ENCODE measurements at regions not wholly inside any gene's neighbourhood (a gene's known extent, or its start where the extent isn't known, plus 50 kb on each side); places are given as distances from the start of the nearest gene placed in this dataset.

GRCh38 chr2:193476171-193476800 is 1281.6 kb upstream of the TMEFF2 start:
- TF ChIP-seq EGR1 (IDR thresholded peaks at IDR 0.05; ENCODE audit: borderline replicate concordance in 1 of 2, low read depth in 2 of 2, low read length in 2 of 2): no peak
- TF ChIP-seq, protein P1, sequence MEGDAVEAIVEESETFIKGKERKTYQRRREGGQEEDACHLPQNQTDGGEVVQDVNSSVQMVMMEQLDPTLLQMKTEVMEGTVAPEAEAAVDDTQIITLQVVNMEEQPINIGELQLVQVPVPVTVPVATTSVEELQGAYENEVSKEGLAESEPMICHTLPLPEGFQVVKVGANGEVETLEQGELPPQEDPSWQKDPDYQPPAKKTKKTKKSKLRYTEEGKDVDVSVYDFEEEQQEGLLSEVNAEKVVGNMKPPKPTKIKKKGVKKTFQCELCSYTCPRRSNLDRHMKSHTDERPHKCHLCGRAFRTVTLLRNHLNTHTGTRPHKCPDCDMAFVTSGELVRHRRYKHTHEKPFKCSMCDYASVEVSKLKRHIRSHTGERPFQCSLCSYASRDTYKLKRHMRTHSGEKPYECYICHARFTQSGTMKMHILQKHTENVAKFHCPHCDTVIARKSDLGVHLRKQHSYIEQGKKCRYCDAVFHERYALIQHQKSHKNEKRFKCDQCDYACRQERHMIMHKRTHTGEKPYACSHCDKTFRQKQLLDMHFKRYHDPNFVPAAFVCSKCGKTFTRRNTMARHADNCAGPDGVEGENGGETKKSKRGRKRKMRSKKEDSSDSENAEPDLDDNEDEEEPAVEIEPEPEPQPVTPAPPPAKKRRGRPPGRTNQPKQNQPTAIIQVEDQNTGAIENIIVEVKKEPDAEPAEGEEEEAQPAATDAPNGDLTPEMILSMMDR (IDR thresholded peaks at IDR 0.05 in 2 of 3, conservative IDR thresholded peaks at IDR 0.05 in 1 of 3; ENCODE audit: control insufficient read depth in 2 of 3, extremely low read depth in 1 of 3, insufficient read depth in 1 of 3, low read depth in 3 of 3, low read length in 3 of 3): no peak
- TF ChIP-seq EP300 (IDR thresholded peaks at IDR 0.05; ENCODE audit: borderline replicate concordance in 1 of 2, control insufficient read depth in 1 of 2, low read depth in 2 of 2, low read length in 2 of 2): no peak
- no peak for TF ChIP-seq HCFC1 (IDR thresholded peaks at IDR 0.05; ENCODE audit: low read length)
- no peak for TF ChIP-seq RBBP5 (conservative IDR thresholded peaks at IDR 0.05)
- no peak for TF ChIP-seq TAF1 (IDR thresholded peaks at IDR 0.05; ENCODE audit: borderline replicate concordance, low read depth, low read length)
- no peak for TF ChIP-seq CBFB (IDR thresholded peaks at IDR 0.05; ENCODE audit: low read depth)
- TF ChIP-seq E2F8 (IDR thresholded peaks at IDR 0.05; ENCODE audit: low read depth, partially characterized antibody): no peak
- no peak for TF ChIP-seq SREBF2 (IDR thresholded peaks at IDR 0.05; ENCODE audit: low read length)
- TF ChIP-seq, protein P2, sequence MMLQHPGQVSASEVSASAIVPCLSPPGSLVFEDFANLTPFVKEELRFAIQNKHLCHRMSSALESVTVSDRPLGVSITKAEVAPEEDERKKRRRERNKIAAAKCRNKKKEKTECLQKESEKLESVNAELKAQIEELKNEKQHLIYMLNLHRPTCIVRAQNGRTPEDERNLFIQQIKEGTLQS (IDR thresholded peaks at IDR 0.05; ENCODE audit: borderline replicate concordance, extremely low read depth, low read depth, low read length): no peak
- TF ChIP-seq SIN3A (IDR thresholded peaks at IDR 0.05; ENCODE audit: low read depth, low read length): no peak

Measured in GM12878 (cell line).